Natural killer cell (primary cell): ENCODE measurements at regions not wholly inside any gene's neighbourhood (a gene's known extent, or its start where the extent isn't known, plus 50 kb on each side); places are given as distances from the start of the nearest gene placed in this dataset.

ENCODE experiments used
- ATAC-seq, 3 donors: fragments of 150-1000 bp in 2 of 3; fragments of 200-7000 bp in 1 of 3; cut with Tn5 transposase; 1 replicate in 1 of 3; 2 replicates in 2 of 3; pipeline ENCODE4 v1.10.0; 2021; ENCODE audit warnings: mild to moderate bottlenecking in 2 of 3, moderate library complexity in 2 of 3
- DNase-seq, 2 donors: peaks; one replicate each; pipeline versions ENCODE4 v3.0.0 to v3.0.0-alpha.2; 2013 to 2021; ENCODE audit warnings: mixed read lengths in 1 of 2
- H3K27ac ChIP-seq: one replicate; pipeline ENCODE4 v1.5.1; 2013; ENCODE audit warnings: mild to moderate bottlenecking, low read length
- H3K27me3 ChIP-seq: one replicate; pipeline ENCODE4 v1.6.1; 2013; ENCODE audit warnings: low read length; ENCODE audit not compliant: control insufficient read depth, insufficient read depth
- H3K36me3 ChIP-seq: one replicate; pipeline ENCODE4 v1.6.1; 2013; ENCODE audit warnings: low read length; ENCODE audit not compliant: control insufficient read depth, insufficient read depth
- H3K4me1 ChIP-seq: one replicate; pipeline ENCODE4 v1.6.1; 2013; ENCODE audit warnings: low read length; ENCODE audit not compliant: control insufficient read depth, insufficient read depth
- H3K4me3 ChIP-seq: one replicate; pipeline ENCODE4 v1.5.1; 2013; ENCODE audit warnings: low read length
- H3K9me3 ChIP-seq: one replicate; pipeline ENCODE4 v1.6.1; 2013; ENCODE audit warnings: low read length; ENCODE audit not compliant: control insufficient read depth, insufficient read depth
- H3K27ac Mint-ChIP-seq, 2 donors: one replicate each; pipeline ENCODE4 v1.8.0; 2022; ENCODE audit warnings: mild to moderate bottlenecking in 2 of 2, mixed read lengths in 2 of 2, moderate library complexity in 1 of 2
- H3K27me3 Mint-ChIP-seq, 2 donors: one replicate each; pipeline ENCODE4 v1.8.0; 2022; ENCODE audit warnings: low read depth in 2 of 2, mixed read lengths in 2 of 2
- H3K36me3 Mint-ChIP-seq: one replicate; pipeline ENCODE4 v1.8.0; 2022; ENCODE audit warnings: mixed read lengths
- H3K4me1 Mint-ChIP-seq, 2 donors: one replicate each; pipeline ENCODE4 v1.8.0; 2022; ENCODE audit warnings: mixed read lengths in 2 of 2
- H3K4me3 Mint-ChIP-seq: one replicate; pipeline ENCODE4 v1.8.0; 2022; ENCODE audit warnings: mild to moderate bottlenecking, moderate library complexity, mixed read lengths
- H3K9me3 Mint-ChIP-seq, 2 donors: one replicate each; pipeline ENCODE4 v1.8.0; 2022; ENCODE audit warnings: mixed read lengths in 2 of 2
- CTCF ChIP-seq: fragments of 200-600 bp; IDR thresholded peaks from one replicate; pipeline ENCODE4 v1.8.0; 2022; ENCODE audit warnings: antibody characterized with exemption
- WGBS: methylation state at CpG from one replicate; pipeline ENCODE4 v1.1.7; 2013; ENCODE audit warnings: missing lambda C conversion rate; ENCODE audit not compliant: insufficient coverage; 5-methylcytosine and 5-hydroxymethylcytosine counted together
- intact Hi-C: fragments of 100-400 bp; cut with micrococcal nuclease; formaldehyde crosslinking; loops from one replicate; pipeline ENCODE4 v1.14.2; 2022

GRCh38 chr18:10386049-10386448 is 68.4 kb upstream of the APCDD1 start:
- no peak overlapping the region for H3K4me3 ChIP-seq
- intact Hi-C loops, result no loop called here
- Mint-ChIP-seq H3K4me3 (no peak overlapping the region), H3K9me3 (peaks cover 0 to 2% of the 10 kb centered on the region in 2 donors), H3K27ac (no peak overlapping the region), H3K27me3 (no peaks in the 10 kb centered on the region), H3K4me1 (no peaks in the 10 kb centered on the region), H3K36me3 (no peaks in the 10 kb centered on the region)
- H3K4me1 ChIP-seq, result no peaks in the 10 kb centered on the region
- no peaks in the 10 kb centered on the region for H3K9me3 ChIP-seq
- no peak for TF ChIP-seq CTCF
- DNase-seq (no peak), ATAC-seq (no peak)
- no peak overlapping the region for H3K27ac ChIP-seq
- no peaks in the 10 kb centered on the region for H3K27me3 ChIP-seq
- H3K36me3 ChIP-seq, result no peaks in the 10 kb centered on the region
- WGBS, result 93% methylated on average over 4 of the region's 4 CpGs

- Histone ChIP-seq H3K27ac (no peak overlapping the region), H3K9me3 (no peaks in the 10 kb centered on the region), H3K4me3 (no peak overlapping the region), H3K4me1 (no peaks in the 10 kb centered on the region), H3K36me3 (no peaks in the 10 kb centered on the region), H3K27me3 (no peaks in the 10 kb centered on the region)
- Mint-ChIP-seq H3K9me3 (peaks cover 0 to 2% of the 10 kb centered on the region in 2 donors), H3K4me3 (no peak overlapping the region), H3K4me1 (no peaks in the 10 kb centered on the region), H3K27me3 (no peaks in the 10 kb centered on the region), H3K36me3 (no peaks in the 10 kb centered on the region), H3K27ac (no peak overlapping the region)
- no peak for DNase-seq
- intact Hi-C loops, result no loop called here
- 88% methylated on average over 2 of the region's 2 CpGs for WGBS
- TF ChIP-seq CTCF, result no peak
- ATAC-seq, result no peak
Measured at GRCh38 chr18:10386956-10387355, 67.5 kb upstream of the APCDD1 start.

- no peaks in the 10 kb centered on the region for H3K36me3 ChIP-seq
- H3K36me3 Mint-ChIP-seq, result no peaks in the 10 kb centered on the region
- H3K4me1 Mint-ChIP-seq, result no peaks in the 10 kb centered on the region
- peaks cover 0 to 1% of the 10 kb centered on the region in 2 donors for H3K27me3 Mint-ChIP-seq
- DNase-seq, result no peak
- H3K27me3 ChIP-seq, result no peaks in the 10 kb centered on the region
- H3K4me3 Mint-ChIP-seq, result no peak overlapping the region
- 94% methylated on average over 3 of the region's 3 CpGs for WGBS
- TF ChIP-seq CTCF, result no peak
- intact Hi-C loops, result no loop called here
- no peak overlapping the region for H3K4me3 ChIP-seq
- H3K27ac ChIP-seq, result no peak overlapping the region
- ATAC-seq, result no peak
- H3K9me3 ChIP-seq, result no peaks in the 10 kb centered on the region
- H3K4me1 ChIP-seq, result no peaks in the 10 kb centered on the region
- peaks cover 0 to 2% of the 10 kb centered on the region in 2 donors for H3K9me3 Mint-ChIP-seq
- no peak overlapping the region for H3K27ac Mint-ChIP-seq
Measured at GRCh38 chr18:10387399-10387798, 67.0 kb upstream of the APCDD1 start.

GRCh38 chr18:10388373-10388772 is 66.1 kb upstream of the APCDD1 start:
- no peaks in the 10 kb centered on the region for H3K4me1 ChIP-seq
- H3K4me3 ChIP-seq, result no peak overlapping the region
- Mint-ChIP-seq H3K27ac (no peak overlapping the region), H3K4me1 (no peaks in the 10 kb centered on the region), H3K9me3 (peaks cover 2 to 3% of the 10 kb centered on the region in 2 donors), H3K36me3 (no peaks in the 10 kb centered on the region), H3K27me3 (peaks cover 0 to 11% of the 10 kb centered on the region in 2 donors), H3K4me3 (no peak overlapping the region)
- no peak for ATAC-seq
- no peak for DNase-seq
- TF ChIP-seq CTCF, result no peak
- H3K36me3 ChIP-seq, result no peaks in the 10 kb centered on the region
- H3K27ac ChIP-seq, result no peak overlapping the region
- no peaks in the 10 kb centered on the region for H3K9me3 ChIP-seq
- intact Hi-C loops, result no loop called here
- H3K27me3 ChIP-seq, result no peaks in the 10 kb centered on the region
- WGBS, result 70% methylated on average over 2 of the region's 2 CpGs
